HG02884 (cell line): ENCODE measurements at regions not wholly inside any gene's neighbourhood (a gene's known extent, or its start where the extent isn't known, plus 50 kb on each side); places are given as distances from the start of the nearest gene placed in this dataset.

Experiments used
- ATAC-seq: cut with Tn5 transposase; IDR thresholded peaks from one replicate; pipeline ENCODE4 v1.9.1; 2021; ENCODE audit warnings: mild to moderate bottlenecking, moderate library complexity; ENCODE audit not compliant: unreplicated experiment

DNA sequence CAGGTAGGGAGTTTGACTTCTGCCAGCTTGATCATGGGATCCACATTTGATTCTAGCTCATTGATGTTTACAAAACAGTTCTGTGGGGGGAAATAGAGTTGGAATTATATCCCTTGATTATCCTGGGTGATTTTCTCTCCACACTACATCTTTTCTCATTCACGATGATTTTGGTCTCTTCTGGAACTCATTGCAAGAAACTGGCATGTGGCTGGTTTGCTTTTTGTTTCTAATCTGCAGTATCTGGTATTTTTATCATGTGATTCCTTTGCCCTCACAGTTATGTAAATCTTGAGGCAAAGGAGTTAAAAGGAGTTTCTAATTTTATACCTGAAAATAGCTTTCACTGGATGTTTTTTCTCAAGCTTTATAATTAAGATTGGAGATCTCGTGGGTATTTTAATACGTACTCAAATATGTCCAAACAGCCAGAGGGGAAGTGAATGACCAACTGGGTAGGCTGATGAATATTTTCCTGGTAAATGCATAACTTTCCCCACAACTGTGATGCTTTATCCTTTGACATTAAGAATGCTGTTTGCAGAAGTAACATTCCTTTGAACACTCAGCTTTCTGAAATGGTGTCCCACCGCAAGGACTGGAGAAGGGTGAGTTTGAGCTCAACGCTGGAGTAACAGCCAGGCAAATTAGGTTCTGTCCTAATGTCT is 502.9 kb upstream of the ZEB2 start:
- no peak for ATAC-seq

- ATAC-seq, result no peak
Observed at GRCh38 chr2:145021962-145022665, 502.2 kb upstream of the ZEB2 start.

DNA sequence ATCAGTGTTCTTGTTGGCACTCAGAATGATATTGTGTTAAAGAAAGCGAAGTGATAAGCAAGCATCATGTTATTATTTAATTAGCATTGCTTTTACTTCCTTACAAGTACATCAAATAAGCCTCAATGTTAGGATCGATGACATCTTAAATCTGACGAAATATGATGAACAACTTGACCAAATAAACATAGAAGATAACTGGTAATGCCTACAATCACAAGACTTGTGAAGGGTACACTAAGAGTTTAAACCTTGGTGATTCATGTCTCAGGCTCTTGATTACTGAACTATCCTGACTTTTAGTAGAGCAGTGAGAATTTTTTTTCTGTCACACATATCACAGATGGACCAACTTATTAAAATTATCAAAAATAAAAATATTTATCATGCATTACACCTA is 500.8 kb upstream of the ZEB2 start:
- no peak for ATAC-seq

DNA sequence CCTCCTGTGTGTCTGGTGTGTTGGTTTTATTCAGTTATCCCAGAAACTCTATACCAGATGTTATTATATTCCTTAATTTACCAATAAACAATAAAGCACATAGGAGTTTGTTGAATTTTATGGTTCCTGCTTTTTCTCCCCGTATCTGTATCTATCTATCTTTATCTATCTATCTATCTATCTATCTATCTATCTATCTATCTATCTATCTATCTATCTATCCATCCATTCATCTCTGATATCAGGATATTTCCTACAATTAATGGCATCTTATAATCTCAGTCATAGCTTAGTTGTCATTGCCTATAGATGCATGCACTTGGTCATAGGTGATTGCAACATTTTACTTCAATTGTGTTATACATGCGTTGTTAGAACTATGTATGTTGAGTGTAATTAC is 500.2 kb upstream of the ZEB2 start:
- no peak for ATAC-seq

- no peak for ATAC-seq
Observed at GRCh38 chr2:145018502-145018901, 498.6 kb upstream of the ZEB2 start.

GRCh38 chr2:145017149-145017548 is 497.2 kb upstream of the ZEB2 start:
- no peak for ATAC-seq

DNA sequence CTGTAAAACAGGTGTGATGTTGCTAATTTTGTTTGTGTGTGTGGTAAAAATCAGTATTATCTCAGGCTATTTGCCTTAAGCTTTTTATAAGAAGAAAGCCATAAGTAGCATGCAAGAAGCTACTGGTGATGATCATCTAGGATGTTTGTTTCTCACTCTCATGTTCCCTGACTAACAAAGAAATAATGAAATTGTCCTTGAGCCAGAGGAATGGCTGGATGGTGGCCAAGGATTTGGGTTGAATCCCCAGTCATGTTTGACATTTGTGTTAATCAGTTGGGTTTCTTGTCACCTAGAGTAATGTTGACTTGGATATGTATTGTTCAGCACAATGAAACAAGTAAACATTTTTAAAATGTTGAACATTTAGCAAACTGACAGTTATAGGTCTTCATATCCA is 496.8 kb upstream of the ZEB2 start:
- ATAC-seq, result no peak

GRCh38 chr2:145015561-145015960 is 495.6 kb upstream of the ZEB2 start:
- ATAC-seq, result no peak

DNA sequence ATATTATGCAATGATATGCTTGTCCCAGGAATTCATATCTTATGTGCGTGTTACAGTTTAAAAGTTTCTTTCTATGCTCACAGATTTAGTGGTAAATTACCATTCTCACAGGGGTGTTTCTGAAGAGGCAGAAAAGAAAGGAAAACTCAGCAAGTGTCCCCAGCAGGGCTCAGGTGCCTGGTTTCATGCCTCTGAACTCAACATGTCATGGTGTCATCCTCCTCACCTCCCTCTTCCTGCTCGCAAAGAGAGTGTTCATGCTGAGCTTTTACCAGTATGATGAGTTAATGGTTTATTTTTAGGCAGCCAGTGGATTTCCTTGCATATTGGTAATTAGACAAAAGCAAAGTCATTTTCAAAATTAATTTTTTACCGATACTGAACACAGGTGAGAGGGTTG is 492.9 kb upstream of the ZEB2 start:
- ATAC-seq, result no peak

GRCh38 chr2:145012214-145012670 is 492.3 kb upstream of the ZEB2 start:
- no peak for ATAC-seq

GRCh38 chr2:145010635-145011034 is 490.7 kb upstream of the ZEB2 start:
- ATAC-seq, result no peak

DNA sequence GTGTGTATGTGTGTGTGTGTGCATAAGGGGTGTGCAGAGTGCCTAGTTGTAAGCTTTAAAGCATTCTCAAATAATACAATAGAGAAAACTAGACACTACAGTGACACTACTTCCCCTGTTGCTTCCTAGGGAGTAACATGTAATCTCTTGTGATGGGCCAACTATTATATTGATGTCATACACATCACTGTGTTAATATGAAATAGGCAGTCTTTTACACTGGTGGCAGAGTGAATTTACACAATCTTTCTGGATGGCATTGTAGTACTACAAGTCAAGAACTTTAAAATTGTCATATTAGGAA is 488.0 kb upstream of the ZEB2 start:
- ATAC-seq, result no peak

GRCh38 chr2:145007093-145007959 is 487.4 kb upstream of the ZEB2 start:
- ATAC-seq, result no peak

- no peak for ATAC-seq
Observed at GRCh38 chr2:145002624-145003023, 482.7 kb upstream of the ZEB2 start.

GRCh38 chr2:145000376-145000775 is 480.5 kb upstream of the ZEB2 start:
- ATAC-seq, result no peak

GRCh38 chr2:144999936-145000335 is 480.0 kb upstream of the ZEB2 start:
- ATAC-seq, result no peak

DNA sequence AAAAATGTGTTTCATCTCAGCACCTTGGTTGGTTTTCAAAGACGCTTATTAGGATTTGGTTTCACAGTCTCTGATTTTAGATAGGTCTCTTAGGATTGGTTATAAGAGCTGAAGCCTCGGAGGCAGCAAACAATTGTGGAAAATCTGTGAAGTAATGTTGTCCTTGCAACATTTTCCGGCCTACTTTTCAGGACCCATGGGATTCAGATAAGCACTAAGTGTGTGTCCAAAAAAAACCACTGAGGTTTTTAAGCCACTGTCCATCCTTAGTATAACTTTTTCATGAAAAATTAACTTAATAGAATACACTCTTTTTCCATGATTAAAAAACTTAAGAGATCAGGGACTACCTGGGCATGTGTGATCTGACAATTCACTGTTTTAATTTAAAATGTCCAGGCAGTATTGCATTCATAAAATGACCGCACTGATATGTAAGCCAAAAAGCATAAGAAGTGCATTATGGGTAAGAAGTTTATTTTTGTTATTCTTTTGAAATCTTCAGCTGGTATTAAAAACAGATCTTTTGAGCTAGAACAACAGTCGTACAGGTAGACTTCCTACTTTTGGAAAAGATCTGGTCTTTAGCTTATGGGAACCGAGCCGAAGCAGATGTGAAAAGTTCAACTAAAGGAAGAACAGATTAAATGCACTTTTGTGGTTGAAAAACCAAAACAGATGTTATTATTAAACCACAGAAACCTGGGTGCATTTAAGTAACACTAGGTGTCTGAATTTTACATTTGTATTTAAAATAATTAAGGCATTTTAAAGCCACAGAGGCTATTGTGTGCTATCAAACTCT is 479.4 kb upstream of the ZEB2 start:
- ATAC-seq, result no peak

DNA sequence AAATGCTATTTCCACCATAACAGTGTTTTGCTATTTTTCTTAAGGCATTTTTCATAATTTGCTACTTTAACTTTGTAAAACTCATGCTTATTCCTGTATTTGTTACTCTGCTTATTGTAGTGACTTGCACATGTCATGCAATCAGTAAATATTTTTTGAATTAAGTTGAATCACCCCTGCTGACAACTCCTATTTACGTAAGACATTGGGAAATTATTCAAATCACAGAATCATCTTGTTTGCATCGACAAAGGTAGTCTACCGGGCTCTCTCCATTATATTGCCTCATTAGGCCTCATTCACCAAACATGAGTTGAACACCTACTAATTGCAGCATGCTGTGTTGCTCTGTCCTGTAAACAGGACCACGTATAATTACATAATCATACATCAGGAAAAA is 478.5 kb upstream of the ZEB2 start:
- ATAC-seq, result no peak

GRCh38 chr2:144996225-144996795 is 476.4 kb upstream of the ZEB2 start:
- no peak for ATAC-seq

DNA sequence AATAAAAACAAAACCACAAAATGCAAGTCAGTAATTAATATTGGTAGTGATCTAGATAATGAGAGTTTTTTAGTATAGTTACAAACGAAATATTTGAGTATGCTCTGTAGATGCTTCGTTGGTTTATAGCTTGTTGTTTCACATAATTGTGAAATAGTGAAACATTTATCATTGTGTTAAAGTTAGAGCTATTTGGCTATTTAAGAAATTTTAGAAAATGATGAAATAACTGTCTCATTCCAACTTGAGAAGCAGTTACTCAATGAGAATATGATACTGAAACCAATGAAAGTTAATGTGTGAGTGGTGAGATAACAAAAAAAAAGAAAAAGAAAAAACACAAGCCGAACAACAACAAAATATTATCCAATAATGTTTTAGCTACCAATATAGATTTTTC is 475.6 kb upstream of the ZEB2 start:
- no peak for ATAC-seq

DNA sequence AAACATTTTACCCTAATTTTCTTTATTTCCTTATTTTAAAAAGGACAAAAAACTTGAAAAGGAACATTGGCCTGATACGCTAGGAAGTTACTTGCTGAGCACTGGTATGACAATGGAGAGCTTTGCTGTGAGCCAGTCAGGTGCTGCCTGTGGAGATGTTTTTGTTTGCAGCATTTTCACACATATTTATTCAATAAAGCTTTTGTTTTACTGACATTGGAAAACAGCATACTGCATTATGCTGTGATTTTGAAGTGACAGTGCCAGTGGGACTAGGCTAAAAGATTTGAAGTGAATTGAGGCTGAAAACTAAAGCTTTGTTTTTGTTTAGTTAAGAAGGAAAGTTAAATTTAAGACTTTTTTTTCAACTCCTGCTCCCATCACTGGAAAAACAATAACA is 470.7 kb upstream of the ZEB2 start:
- ATAC-seq, result no peak
